Middle frontal gyrus (tissue), 1 donor: ENCODE measurements at regions not wholly inside any gene's neighbourhood (a gene's known extent, or its start where the extent isn't known, plus 50 kb on each side); places are given as distances from the start of the nearest gene placed in this dataset.

Experiments used
- DNase-seq: peaks from one replicate; pipeline ENCODE4 v3.0.0-alpha.2; 2015; ENCODE audit warnings: low spot score; ENCODE audit errors: extremely low spot score

- no peak for DNase-seq
Observed at GRCh38 chr13:22086597-22087330, 415.9 kb downstream of the FGF9 start.

- DNase-seq, result no peak
Observed at GRCh38 chr13:22090106-22090505, 419.2 kb downstream of the FGF9 start.

GRCh38 chr13:22091222-22091970 lies 420.5 kb downstream of the FGF9 start:
- no peak for DNase-seq

- no peak for DNase-seq
Observed at GRCh38 chr13:22091971-22092300, 421.1 kb downstream of the FGF9 start.

- no peak for DNase-seq
Observed at GRCh38 chr13:22092791-22093560, 422.1 kb downstream of the FGF9 start.

GRCh38 chr13:22095794-22096193 lies 424.9 kb downstream of the FGF9 start:
- no peak for DNase-seq

GRCh38 chr13:22099585-22099984 lies 428.7 kb downstream of the FGF9 start:
- DNase-seq, result no peak

GRCh38 chr13:22102271-22102670 lies 431.4 kb downstream of the FGF9 start:
- DNase-seq, result no peak

- DNase-seq, result no peak
Observed at GRCh38 chr13:22103046-22104027, 432.5 kb downstream of the FGF9 start.

- DNase-seq, result no peak
Observed at GRCh38 chr13:22106058-22106457, 435.2 kb downstream of the FGF9 start.

GRCh38 chr13:22107549-22107948 lies 436.7 kb downstream of the FGF9 start:
- DNase-seq, result no peak

GRCh38 chr13:22108283-22108942 lies 437.5 kb downstream of the FGF9 start:
- DNase-seq, result no peak

- DNase-seq, result no peak
Observed at GRCh38 chr13:22108979-22109378, 438.1 kb downstream of the FGF9 start.

GRCh38 chr13:22110368-22110767 lies 439.5 kb downstream of the FGF9 start:
- no peak for DNase-seq

GRCh38 chr13:22111152-22111783 lies 440.4 kb downstream of the FGF9 start:
- no peak for DNase-seq

- no peak for DNase-seq
Observed at GRCh38 chr13:22111961-22112360, 441.1 kb downstream of the FGF9 start.

GRCh38 chr13:22112956-22113745 lies 442.3 kb downstream of the FGF9 start:
- no peak for DNase-seq

GRCh38 chr13:22114630-22115311 lies 443.9 kb downstream of the FGF9 start:
- DNase-seq, result no peak

- no peak for DNase-seq
Observed at GRCh38 chr13:22118158-22118557, 447.3 kb downstream of the FGF9 start.
